Activated naive CD8-positive, alpha-beta T cell treated with anti-CD3 and anti-CD28 coated beads, Interleukin-2, amount 50 U/mL, for 24 hours (primary cell): ENCODE measurements at regions not wholly inside any gene's neighbourhood (a gene's known extent, or its start where the extent isn't known, plus 50 kb on each side); places are given as distances from the start of the nearest gene placed in this dataset.

Source experiments
- ATAC-seq: fragments of 150-1000 bp; cut with Tn5 transposase; one replicate; pipeline ENCODE4 v1.10.0; 2021
- DNase-seq: peaks from one replicate; pipeline ENCODE4 v3.0.0; 2021
- H3K27ac Mint-ChIP-seq: one replicate; pipeline ENCODE4 v1.8.0; 2021; ENCODE audit warnings: mild to moderate bottlenecking, mixed read lengths
- H3K27me3 Mint-ChIP-seq: one replicate; pipeline ENCODE4 v1.8.0; 2021; ENCODE audit warnings: mixed read lengths
- H3K36me3 Mint-ChIP-seq: one replicate; pipeline ENCODE4 v1.8.0; 2021; ENCODE audit warnings: low read depth, mixed read lengths
- H3K4me1 Mint-ChIP-seq: one replicate; pipeline ENCODE4 v1.8.0; 2021; ENCODE audit warnings: mixed read lengths
- H3K4me3 Mint-ChIP-seq: one replicate; pipeline ENCODE4 v1.8.0; 2021; ENCODE audit warnings: mild to moderate bottlenecking, moderate library complexity, mixed read lengths
- H3K9me3 Mint-ChIP-seq: one replicate; pipeline ENCODE4 v1.8.0; 2021; ENCODE audit warnings: mixed read lengths

GRCh38 chr19:31668921-31669320, 319.7 kb upstream of the TSHZ3 start:
- DNase-seq (no peak), ATAC-seq (no peak)
- H3K9me3 Mint-ChIP-seq, result no peaks in the 10 kb centered on the region
- H3K4me3 Mint-ChIP-seq, result no peak overlapping the region
- H3K27ac Mint-ChIP-seq, result no peak overlapping the region
- no peaks in the 10 kb centered on the region for H3K36me3 Mint-ChIP-seq
- no peaks in the 10 kb centered on the region for H3K4me1 Mint-ChIP-seq
- H3K27me3 Mint-ChIP-seq, result no peaks in the 10 kb centered on the region

GRCh38 chr19:31670931-31671330, 321.7 kb upstream of the TSHZ3 start:
- DNase-seq, result no peak
- H3K27ac Mint-ChIP-seq, result no peak overlapping the region
- H3K4me3 Mint-ChIP-seq, result no peak overlapping the region
- H3K4me1 Mint-ChIP-seq, result no peaks in the 10 kb centered on the region
- H3K9me3 Mint-ChIP-seq, result no peaks in the 10 kb centered on the region
- H3K36me3 Mint-ChIP-seq, result no peaks in the 10 kb centered on the region
- no peaks in the 10 kb centered on the region for H3K27me3 Mint-ChIP-seq
- no peak for ATAC-seq

- H3K4me1 Mint-ChIP-seq, result no peaks in the 10 kb centered on the region
- no peak overlapping the region for H3K4me3 Mint-ChIP-seq
- H3K36me3 Mint-ChIP-seq, result no peaks in the 10 kb centered on the region
- DNase-seq (no peak), ATAC-seq (no peak)
- no peaks in the 10 kb centered on the region for H3K27me3 Mint-ChIP-seq
- H3K9me3 Mint-ChIP-seq, result no peaks in the 10 kb centered on the region
- no peak overlapping the region for H3K27ac Mint-ChIP-seq
Observed at GRCh38 chr19:31671411-31672035, 322.3 kb upstream of the TSHZ3 start.

- DNase-seq, result no peak
- Mint-ChIP-seq H3K27ac (no peak overlapping the region), H3K9me3 (no peaks in the 10 kb centered on the region), H3K4me1 (no peaks in the 10 kb centered on the region), H3K36me3 (no peaks in the 10 kb centered on the region), H3K4me3 (no peak overlapping the region), H3K27me3 (no peaks in the 10 kb centered on the region)
- no peak for ATAC-seq
Observed at GRCh38 chr19:31674503-31675192, 325.4 kb upstream of the TSHZ3 start.

- Mint-ChIP-seq H3K27ac (no peak overlapping the region), H3K4me3 (no peak overlapping the region), H3K36me3 (no peaks in the 10 kb centered on the region), H3K4me1 (no peaks in the 10 kb centered on the region), H3K27me3 (no peaks in the 10 kb centered on the region), H3K9me3 (no peaks in the 10 kb centered on the region)
- no peak for ATAC-seq
- DNase-seq, result no peak
Observed at GRCh38 chr19:31675193-31675913, 326.1 kb upstream of the TSHZ3 start.

GRCh38 chr19:31676271-31677004, 327.2 kb upstream of the TSHZ3 start:
- H3K9me3 Mint-ChIP-seq, result no peaks in the 10 kb centered on the region
- no peaks in the 10 kb centered on the region for H3K36me3 Mint-ChIP-seq
- H3K27me3 Mint-ChIP-seq, result no peaks in the 10 kb centered on the region
- ATAC-seq (no peak), DNase-seq (no peak)
- no peaks in the 10 kb centered on the region for H3K4me1 Mint-ChIP-seq
- no peak overlapping the region for H3K27ac Mint-ChIP-seq
- no peak overlapping the region for H3K4me3 Mint-ChIP-seq

- Mint-ChIP-seq H3K4me1 (no peaks in the 10 kb centered on the region), H3K36me3 (no peaks in the 10 kb centered on the region), H3K27ac (no peak overlapping the region), H3K4me3 (no peak overlapping the region), H3K9me3 (no peaks in the 10 kb centered on the region), H3K27me3 (no peaks in the 10 kb centered on the region)
- no peak for DNase-seq
- ATAC-seq, result no peak
Observed at GRCh38 chr19:31678421-31678820, 329.2 kb upstream of the TSHZ3 start.

GRCh38 chr19:31681121-31681520, 331.9 kb upstream of the TSHZ3 start:
- Mint-ChIP-seq H3K27ac (no peak overlapping the region), H3K36me3 (no peaks in the 10 kb centered on the region), H3K4me1 (no peaks in the 10 kb centered on the region), H3K27me3 (no peaks in the 10 kb centered on the region), H3K9me3 (peaks cover 12% of the 10 kb centered on the region), H3K4me3 (no peak overlapping the region)
- DNase-seq, result no peak
- ATAC-seq, result no peak

GRCh38 chr19:31693131-31693932, 344.1 kb upstream of the TSHZ3 start:
- Mint-ChIP-seq H3K36me3 (no peaks in the 10 kb centered on the region), H3K4me3 (no peak overlapping the region), H3K9me3 (peaks cover 7% of the 10 kb centered on the region), H3K27me3 (no peaks in the 10 kb centered on the region), H3K4me1 (no peaks in the 10 kb centered on the region), H3K27ac (no peak overlapping the region)
- DNase-seq (no peak), ATAC-seq (no peak)

GRCh38 chr19:31693933-31694269, 344.7 kb upstream of the TSHZ3 start:
- no peak for ATAC-seq
- no peak for DNase-seq
- Mint-ChIP-seq H3K4me3 (no peak overlapping the region), H3K36me3 (no peaks in the 10 kb centered on the region), H3K27me3 (no peaks in the 10 kb centered on the region), H3K9me3 (peaks cover 7% of the 10 kb centered on the region), H3K4me1 (no peaks in the 10 kb centered on the region), H3K27ac (no peak overlapping the region)

- Mint-ChIP-seq H3K9me3 (peaks cover 2% of the 10 kb centered on the region), H3K27me3 (no peaks in the 10 kb centered on the region), H3K27ac (no peak overlapping the region), H3K4me1 (no peaks in the 10 kb centered on the region), H3K4me3 (no peak overlapping the region), H3K36me3 (no peaks in the 10 kb centered on the region)
- ATAC-seq (no peak), DNase-seq (no peak)
Observed at GRCh38 chr19:31694761-31695160, 345.5 kb upstream of the TSHZ3 start.

GRCh38 chr19:31699421-31699820, 350.2 kb upstream of the TSHZ3 start:
- no peak for DNase-seq
- Mint-ChIP-seq H3K9me3 (peaks cover 13% of the 10 kb centered on the region), H3K27ac (no peak overlapping the region), H3K4me3 (no peak overlapping the region), H3K4me1 (no peaks in the 10 kb centered on the region), H3K36me3 (no peaks in the 10 kb centered on the region), H3K27me3 (no peaks in the 10 kb centered on the region)
- no peak for ATAC-seq

- Mint-ChIP-seq H3K4me1 (no peaks in the 10 kb centered on the region), H3K9me3 (peaks cover 15% of the 10 kb centered on the region), H3K36me3 (no peaks in the 10 kb centered on the region), H3K27me3 (no peaks in the 10 kb centered on the region), H3K27ac (no peak overlapping the region), H3K4me3 (no peak overlapping the region)
- DNase-seq, result no peak
- ATAC-seq, result no peak
Observed at GRCh38 chr19:31701146-31701545, 351.9 kb upstream of the TSHZ3 start.

GRCh38 chr19:31705656-31706055, 356.4 kb upstream of the TSHZ3 start:
- no peaks in the 10 kb centered on the region for H3K27me3 Mint-ChIP-seq
- H3K4me3 Mint-ChIP-seq, result no peak overlapping the region
- no peaks in the 10 kb centered on the region for H3K4me1 Mint-ChIP-seq
- H3K36me3 Mint-ChIP-seq, result no peaks in the 10 kb centered on the region
- DNase-seq (no peak), ATAC-seq (no peak)
- peaks cover 15% of the 10 kb centered on the region for H3K9me3 Mint-ChIP-seq
- no peak overlapping the region for H3K27ac Mint-ChIP-seq
